Urinary bladder (tissue), 3 donors: ENCODE measurements at regions not wholly inside any gene's neighbourhood (a gene's known extent, or its start where the extent isn't known, plus 50 kb on each side); places are given as distances from the start of the nearest gene placed in this dataset.
"Not testable (repeated sequence)": the region's sequence is repeated elsewhere in the genome, so short reads cannot be mapped to it uniquely, and the experiment has no call there.

Source experiments
- DNase-seq: peaks from one replicate; pipeline ENCODE4 v3.0.0-alpha.2; 2015; ENCODE audit errors: extremely low spot score
- H3K27ac ChIP-seq: one replicate; pipeline ENCODE4 v1.5.1; 2013; ENCODE audit warnings: low read depth, mild to moderate bottlenecking, moderate library complexity
- H3K36me3 ChIP-seq: one replicate; pipeline ENCODE4 v1.6.1; 2013; ENCODE audit warnings: mild to moderate bottlenecking, moderate library complexity; ENCODE audit not compliant: insufficient read depth
- H3K4me1 ChIP-seq: one replicate; pipeline ENCODE4 v1.6.1; 2013; ENCODE audit warnings: mild to moderate bottlenecking, moderate library complexity; ENCODE audit not compliant: insufficient read depth
- H3K4me3 ChIP-seq: one replicate; pipeline ENCODE4 v1.5.1; 2013; ENCODE audit warnings: low read depth, low read length
- WGBS: extraction: QIAGEN DNeasy Blood & Tissue Kit; methylation state at CpG from one replicate; pipeline ENCODE4 v1.1.7; 2013; 5-methylcytosine and 5-hydroxymethylcytosine counted together
- donor health status: healthy with polysubstance abuse.
- donor health status: healthy.

GRCh38 chr12:105464406-105464805 lies 133.9 kb downstream of the C12orf75 start:
- no peak for DNase-seq
- Histone ChIP-seq H3K4me1 (no peaks in the 10 kb centered on the region), H3K27ac (no peak overlapping the region), H3K4me3 (no peak overlapping the region), H3K36me3 (no peaks in the 10 kb centered on the region)
- WGBS = 51% methylated on average over 3 of the region's 3 CpGs

- WGBS = 82% methylated on average over 5 of the region's 5 CpGs
- Histone ChIP-seq H3K4me1 (no peaks in the 10 kb centered on the region), H3K27ac (no peak overlapping the region), H3K36me3 (no peaks in the 10 kb centered on the region), H3K4me3 (no peak overlapping the region)
- DNase-seq = no peak
These were observed 135.9 kb downstream of the C12orf75 start for GRCh38 chr12:105466231-105466900.

- DNase-seq = no peak
- H3K27ac ChIP-seq = no peak overlapping the region
- H3K4me3 ChIP-seq = no peak overlapping the region
- WGBS = 82% methylated on average over 7 of the region's 7 CpGs
- H3K36me3 ChIP-seq = no peaks in the 10 kb centered on the region
- no peaks in the 10 kb centered on the region for H3K4me1 ChIP-seq
These were observed 136.6 kb downstream of the C12orf75 start for GRCh38 chr12:105466901-105467598.

GRCh38 chr12:105467710-105468366 lies 137.3 kb downstream of the C12orf75 start:
- Histone ChIP-seq H3K4me1 (no peaks in the 10 kb centered on the region), H3K27ac (no peak overlapping the region), H3K36me3 (no peaks in the 10 kb centered on the region), H3K4me3 (no peak overlapping the region)
- 71% methylated on average over 4 of the region's 4 CpGs for WGBS
- DNase-seq = no peak

- Histone ChIP-seq H3K36me3 (no peaks in the 10 kb centered on the region), H3K27ac (no peak overlapping the region), H3K4me3 (no peak overlapping the region), H3K4me1 (no peaks in the 10 kb centered on the region)
- WGBS = 48% methylated on average over 1 of the region's 1 CpG
- DNase-seq = no peak
These were observed 138.0 kb downstream of the C12orf75 start for GRCh38 chr12:105468464-105468863.

- DNase-seq = no peak
- Histone ChIP-seq H3K4me1 (no peaks in the 10 kb centered on the region), H3K27ac (no peak overlapping the region), H3K4me3 (no peak overlapping the region), H3K36me3 (no peaks in the 10 kb centered on the region)
- 78% methylated on average over 5 of the region's 5 CpGs for WGBS
These were observed 138.7 kb downstream of the C12orf75 start for GRCh38 chr12:105469211-105469610.

GRCh38 chr12:105469701-105470100 lies 139.2 kb downstream of the C12orf75 start:
- DNase-seq = no peak
- Histone ChIP-seq H3K4me1 (no peaks in the 10 kb centered on the region), H3K36me3 (no peaks in the 10 kb centered on the region), H3K4me3 (no peak overlapping the region), H3K27ac (no peak overlapping the region)
- WGBS = 71% methylated on average over 5 of the region's 5 CpGs

GRCh38 chr12:105470102-105470501 lies 139.6 kb downstream of the C12orf75 start:
- Histone ChIP-seq H3K4me3 (no peak overlapping the region), H3K36me3 (no peaks in the 10 kb centered on the region), H3K27ac (no peak overlapping the region), H3K4me1 (no peaks in the 10 kb centered on the region)
- 91% methylated on average over 2 of the region's 2 CpGs for WGBS
- no peak for DNase-seq

- DNase-seq = no peak
- no peak overlapping the region for H3K4me3 ChIP-seq
- no peaks in the 10 kb centered on the region for H3K4me1 ChIP-seq
- WGBS = 85% methylated on average over 2 of the region's 2 CpGs
- no peak overlapping the region for H3K27ac ChIP-seq
- no peaks in the 10 kb centered on the region for H3K36me3 ChIP-seq
These were observed 140.1 kb downstream of the C12orf75 start for GRCh38 chr12:105470601-105471000.

GRCh38 chr12:105474672-105475071 lies 144.2 kb downstream of the C12orf75 start:
- DNase-seq = no peak
- 91% methylated on average over 4 of the region's 4 CpGs for WGBS
- Histone ChIP-seq H3K4me3 (no peak overlapping the region), H3K4me1 (no peaks in the 10 kb centered on the region), H3K27ac (no peak overlapping the region), H3K36me3 (no peaks in the 10 kb centered on the region)

GRCh38 chr12:105476616-105477015 lies 146.1 kb downstream of the C12orf75 start:
- Histone ChIP-seq H3K36me3 (no peaks in the 10 kb centered on the region), H3K4me3 (no peak overlapping the region), H3K4me1 (no peaks in the 10 kb centered on the region), H3K27ac (no peak overlapping the region)
- WGBS = 63% methylated on average over 2 of the region's 2 CpGs
- DNase-seq = no peak

- Histone ChIP-seq H3K4me3 (no peak overlapping the region), H3K36me3 (no peaks in the 10 kb centered on the region), H3K27ac (no peak overlapping the region), H3K4me1 (no peaks in the 10 kb centered on the region)
- WGBS = 72% methylated on average over 6 of the region's 6 CpGs
- no peak for DNase-seq
These were observed 147.4 kb downstream of the C12orf75 start for GRCh38 chr12:105477873-105478272.

GRCh38 chr12:105478788-105479187 lies 148.3 kb downstream of the C12orf75 start:
- not testable (repeated sequence) for H3K36me3 ChIP-seq, H3K27ac ChIP-seq, DNase-seq, H3K4me3 ChIP-seq, H3K4me1 ChIP-seq
- 85% methylated on average over 8 of the region's 9 CpGs for WGBS

GRCh38 chr12:105479710-105480109 lies 149.2 kb downstream of the C12orf75 start:
- DNase-seq = no peak
- Histone ChIP-seq H3K4me1 (no peaks in the 10 kb centered on the region), H3K27ac (no peak overlapping the region), H3K36me3 (no peaks in the 10 kb centered on the region), H3K4me3 (no peak overlapping the region)
- 66% methylated on average over 1 of the region's 1 CpG for WGBS
